Ovary (tissue), 7 donors: ENCODE measurements at regions not wholly inside any gene's neighbourhood (a gene's known extent, or its start where the extent isn't known, plus 50 kb on each side); places are given as distances from the start of the nearest gene placed in this dataset.

ENCODE experiments used
- DNase-seq, 5 donors: peaks; one replicate each; pipeline ENCODE4 v3.0.0-alpha.2; 2019 to 2020
- H3K27ac ChIP-seq, 2 donors: fragments of 200-600 bp; one replicate each; pipeline versions ENCODE4 v1.5.1 to v1.8.0; 2019 to 2022
- H3K27me3 ChIP-seq: fragments of 200-600 bp; one replicate; pipeline ENCODE4 v1.8.0; 2022
- H3K36me3 ChIP-seq: fragments of 200-600 bp; sonication (generic); one replicate; pipeline ENCODE4 v1.5.1; 2019
- H3K4me1 ChIP-seq: one replicate; pipeline ENCODE4 v1.8.1; 2013; ENCODE audit warnings: mild to moderate bottlenecking, moderate library complexity; ENCODE audit not compliant: insufficient read depth
- H3K4me3 ChIP-seq: fragments of 200-600 bp; sonication (generic); one replicate; pipeline ENCODE4 v1.5.1; 2017
- H3K9me3 ChIP-seq, 2 donors: fragments of 200-600 bp in 1 of 2; sonication (generic) in 1 of 2; one replicate each; pipeline versions ENCODE4 v1.5.1 to v1.8.1; 2013 to 2019; ENCODE audit warnings: mild to moderate bottlenecking in 1 of 2, moderate library complexity in 1 of 2
- CTCF ChIP-seq, 3 donors: fragments of 450-650 bp in 2 of 3; fragments of 200-600 bp in 1 of 3; IDR thresholded peaks; one replicate each; pipeline versions ENCODE4 v1.5.1 to v1.8.0; 2016 to 2022; ENCODE audit warnings: antibody characterized with exemption in 3 of 3, mild to moderate bottlenecking in 1 of 3
- EP300 ChIP-seq: sonication (generic); formaldehyde crosslinking; IDR thresholded peaks from one replicate; pipeline ENCODE4 v1.6.1; 2017; ENCODE audit warnings: antibody characterized with exemption
- POLR2A ChIP-seq: fragments of 450-650 bp; IDR thresholded peaks from one replicate; pipeline ENCODE4 v1.6.1; 2017; ENCODE audit warnings: antibody characterized with exemption, mild to moderate bottlenecking, moderate library complexity
- WGBS, 3 donors: extraction: QIAGEN DNeasy Blood & Tissue Kit in 1 of 3; methylation state at CpG; one replicate each; pipeline versions ENCODE4 v1.1.5 to v1.1.7; 2013 to 2017; 5-methylcytosine and 5-hydroxymethylcytosine counted together
- intact Hi-C, 4 donors: fragments of 100-400 bp; cut with DNase I; formaldehyde crosslinking; loops; one replicate each; pipeline versions ENCODE4 v1.11.0 to v1.15.1; 2022 to 2023
- donor health status: DM: no; HTN: no; CAD: no; lungs with moderate emphysema.
- donor health status: DM: no; HTN: no; CAD: no.
- donor health status: Bipolar disorder and iron deficiency.
- donor health status: DM: no; HTN: no; CAD: no.
- donor health status: DM: yes; HTN: yes; CAD: no.

GRCh38 chr1:115233598-115233997 is 104.5 kb downstream of the NGF start:
- Histone ChIP-seq H3K36me3 (no peaks in the 10 kb centered on the region), H3K4me3 (no peak overlapping the region), H3K9me3 (no peaks in the 10 kb centered on the region), H3K4me1 (peaks cover 3% of the 10 kb centered on the region), H3K27me3 (no peaks in the 10 kb centered on the region), H3K27ac (no peak overlapping the region)
- no peak for DNase-seq
- no peak for TF ChIP-seq EP300
- TF ChIP-seq CTCF (IDR thresholded peaks at IDR 0.05): no peak
- TF ChIP-seq POLR2A: no peak
- intact Hi-C loops: no loop called here
- WGBS, 3 donors: 18 to 31% (median 22%) methylated on average over 5 of the region's 5 CpGs

GRCh38 chr1:115230281-115230680 is 107.8 kb downstream of the NGF start:
- H3K4me3 ChIP-seq: no peak overlapping the region
- H3K27me3 ChIP-seq: no peaks in the 10 kb centered on the region
- TF ChIP-seq POLR2A (no peak), CTCF (IDR thresholded peaks at IDR 0.05) (no peak), EP300 (no peak)
- H3K27ac ChIP-seq: no peak overlapping the region
- 73 to 84% (median 81%) methylated on average over 3 of the region's 3 CpGs for WGBS, 3 donors
- no peaks in the 10 kb centered on the region for H3K36me3 ChIP-seq
- no peak for DNase-seq
- H3K9me3 ChIP-seq: no peaks in the 10 kb centered on the region
- intact Hi-C loops: no loop called here
- H3K4me1 ChIP-seq: peaks cover 3% of the 10 kb centered on the region

- TF ChIP-seq EP300 (no peak), CTCF (IDR thresholded peaks at IDR 0.05) (no peak), POLR2A (no peak)
- WGBS, 3 donors: 90 to 92% (median 92%) methylated on average over 1 of the region's 1 CpG
- no peak overlapping the region for H3K4me3 ChIP-seq
- H3K9me3 ChIP-seq: no peaks in the 10 kb centered on the region
- no peak for DNase-seq
- intact Hi-C loops: no loop called here
- no peaks in the 10 kb centered on the region for H3K27me3 ChIP-seq
- H3K36me3 ChIP-seq: no peaks in the 10 kb centered on the region
- H3K4me1 ChIP-seq: peaks cover 3% of the 10 kb centered on the region
- no peak overlapping the region for H3K27ac ChIP-seq
Measured at GRCh38 chr1:115229016-115229415, 109.0 kb downstream of the NGF start.

GRCh38 chr1:115228191-115228590 is 109.9 kb downstream of the NGF start:
- no peak for TF ChIP-seq EP300
- TF ChIP-seq CTCF (IDR thresholded peaks at IDR 0.05): no peak
- TF ChIP-seq POLR2A: no peak
- H3K27ac ChIP-seq: no peak overlapping the region
- H3K36me3 ChIP-seq: no peaks in the 10 kb centered on the region
- intact Hi-C loops: no loop called here
- H3K4me3 ChIP-seq: no peak overlapping the region
- H3K4me1 ChIP-seq: no peaks in the 10 kb centered on the region
- H3K27me3 ChIP-seq: no peaks in the 10 kb centered on the region
- DNase-seq: no peak
- no peaks in the 10 kb centered on the region for H3K9me3 ChIP-seq
- 90 to 93% (median 92%) methylated on average over 4 of the region's 4 CpGs for WGBS, 3 donors
